GM12878 (cell line): ENCODE measurements at regions not wholly inside any gene's neighbourhood (a gene's known extent, or its start where the extent isn't known, plus 50 kb on each side); places are given as distances from the start of the nearest gene placed in this dataset.

Source experiments
- CTCF ChIP-seq, 3 experiments: IDR thresholded peaks in 2 of 3; conservative IDR thresholded peaks in 1 of 3; 2 replicates each; pipeline ENCODE4 v1.5.1; 2011; ENCODE audit warnings: low read depth in 3 of 3, low read length in 3 of 3, mild to moderate bottlenecking in 3 of 3, control low read depth in 2 of 3, moderate library complexity in 2 of 3, inconsistent platforms in 1 of 3, mixed read lengths in 1 of 3; ENCODE audit not compliant: control insufficient read depth in 2 of 3, insufficient read depth in 1 of 3; ENCODE audit errors: extremely low read depth in 1 of 3
- POLR2A ChIP-seq: IDR thresholded peaks from 2 replicates; pipeline ENCODE4 v1.6.1; 2011; ENCODE audit warnings: low read depth, mild to moderate bottlenecking, low read length

DNA sequence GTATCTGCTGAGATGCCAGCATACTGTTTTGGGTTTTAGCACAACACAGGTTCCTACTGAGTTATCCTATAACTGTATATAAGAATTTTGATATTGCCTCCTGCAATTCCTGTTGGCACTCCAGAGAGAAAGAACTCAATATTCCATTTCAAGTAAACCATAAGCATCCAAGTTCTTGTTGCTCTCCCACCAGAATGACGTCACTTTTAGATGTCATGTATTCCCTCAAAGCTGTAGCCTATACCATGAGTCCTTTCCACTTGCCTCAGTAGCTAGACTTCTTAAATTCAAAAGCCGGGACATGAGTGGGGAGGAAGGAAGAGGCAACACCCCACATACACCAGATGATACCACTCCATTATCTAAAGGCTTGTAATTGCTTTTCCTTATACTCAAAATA lies 171.5 kb downstream of the ALDH8A1 start:
- no peak for TF ChIP-seq POLR2A
- no peak for TF ChIP-seq CTCF (IDR thresholded peaks at IDR 0.05 in 2 of 3, conservative IDR thresholded peaks at IDR 0.05 in 1 of 3; ENCODE audit: control insufficient read depth in 2 of 3, extremely low read depth in 1 of 3, insufficient read depth in 1 of 3, low read depth in 3 of 3, low read length in 3 of 3)
